GM21515 (cell line): ENCODE measurements at regions not wholly inside any gene's neighbourhood (a gene's known extent, or its start where the extent isn't known, plus 50 kb on each side); places are given as distances from the start of the nearest gene placed in this dataset.

ENCODE experiments used
- ATAC-seq: cut with Tn5 transposase; IDR thresholded peaks from one replicate; pipeline ENCODE4 v1.9.1; 2021; ENCODE audit not compliant: unreplicated experiment

GRCh38 chr9:89765211-89765946 is 160.6 kb downstream of the GADD45G start:
- no peak for ATAC-seq

- ATAC-seq, result no peak
These were observed 162.2 kb downstream of the GADD45G start for GRCh38 chr9:89766991-89767390.

GRCh38 chr9:89768051-89768450 is 163.2 kb downstream of the GADD45G start:
- ATAC-seq, result no peak

- ATAC-seq, result no peak
These were observed 163.8 kb downstream of the GADD45G start for GRCh38 chr9:89768650-89769071.

- no peak for ATAC-seq
These were observed 165.8 kb downstream of the GADD45G start for GRCh38 chr9:89770531-89771174.

GRCh38 chr9:89771205-89771604 is 166.4 kb downstream of the GADD45G start:
- ATAC-seq, result no peak

GRCh38 chr9:89773170-89773569 is 168.4 kb downstream of the GADD45G start:
- no peak for ATAC-seq

GRCh38 chr9:89774858-89775370 is 170.1 kb downstream of the GADD45G start:
- ATAC-seq, result no peak

- ATAC-seq, result no peak
These were observed 170.8 kb downstream of the GADD45G start for GRCh38 chr9:89775641-89776040.

- ATAC-seq, result no peak
These were observed 172.1 kb downstream of the GADD45G start for GRCh38 chr9:89776795-89777525.

- no peak for ATAC-seq
These were observed 172.7 kb downstream of the GADD45G start for GRCh38 chr9:89777544-89777943.

GRCh38 chr9:89778100-89779090 is 173.6 kb downstream of the GADD45G start:
- ATAC-seq, result no peak

GRCh38 chr9:89779405-89780203 is 174.8 kb downstream of the GADD45G start:
- ATAC-seq, result no peak

GRCh38 chr9:89780959-89781358 is 176.1 kb downstream of the GADD45G start:
- ATAC-seq, result no peak

GRCh38 chr9:89781838-89782540 is 177.2 kb downstream of the GADD45G start:
- ATAC-seq, result no peak

- ATAC-seq, result no peak
These were observed 181.8 kb downstream of the GADD45G start for GRCh38 chr9:89786655-89787054.

GRCh38 chr9:89787595-89787994 is 182.8 kb downstream of the GADD45G start:
- no peak for ATAC-seq

GRCh38 chr9:89788434-89788833 is 183.6 kb downstream of the GADD45G start:
- ATAC-seq, result no peak

- ATAC-seq, result no peak
These were observed 185.2 kb downstream of the GADD45G start for GRCh38 chr9:89789922-89790510.
